IMR-90 (cell line): ENCODE measurements at regions not wholly inside any gene's neighbourhood (a gene's known extent, or its start where the extent isn't known, plus 50 kb on each side); places are given as distances from the start of the nearest gene placed in this dataset.

ENCODE experiments used
- ATAC-seq: fragments of 200-7000 bp; cut with Tn5 transposase; 2 replicates; pipeline ENCODE4 v1.9.1; 2020; ENCODE audit warnings: low read depth, mild to moderate bottlenecking, moderate library complexity
- BruUV-seq: library from RNA; stranded (reverse); fragments of 400-500 nt; replicated peaks from 2 replicates; lab custom pipeline; 2021; lab: Mats Ljungman, UMichigan
- CTCF ChIA-PET: fragments of 300-600 bp; formaldehyde crosslinking; extraction: SDS; loops from one replicate; lab custom pipeline; 2021; ENCODE audit warnings: antibody characterized with exemption; lab: Yijun Ruan, JAX
- POLR2A ChIA-PET: fragments of 300-600 bp; sonication (Branson Sonifier 250); formaldehyde crosslinking; loops from one replicate; lab custom pipeline; 2022; ENCODE audit warnings: antibody characterized with exemption; ENCODE audit not compliant: unreplicated experiment; lab: Charles Lee
- DNase-seq: peaks from one replicate; pipeline ENCODE4 v3.0.0; 2013
- H2AFZ ChIP-seq: replicated peaks from 2 replicates; pipeline ENCODE3; 2013; ENCODE audit warnings: low read length, mild to moderate bottlenecking; ENCODE audit not compliant: poor library complexity
- H2AK5ac ChIP-seq: 2 replicates; pipeline ENCODE4 v1.6.1; 2013; ENCODE audit warnings: low read depth, low read length, inconsistent platforms
- H2AK9ac ChIP-seq: replicated peaks from 2 replicates; pipeline ENCODE3; 2013; ENCODE audit warnings: mild to moderate bottlenecking, low read depth, low read length, moderate library complexity; ENCODE audit not compliant: poor library complexity
- H2BK120ac ChIP-seq: 2 replicates; pipeline ENCODE4 v1.6.1; 2013; ENCODE audit warnings: low read depth, low read length, inconsistent platforms
- H2BK15ac ChIP-seq: 3 replicates; pipeline ENCODE4 v1.6.1; 2013; ENCODE audit warnings: low read depth, low read length, inconsistent platforms
- H2BK20ac ChIP-seq: 2 replicates; pipeline ENCODE4 v1.6.1; 2013; ENCODE audit warnings: low read depth, mild to moderate bottlenecking, inconsistent platforms, low read length, moderate library complexity
- H2BK5ac ChIP-seq: 2 replicates; pipeline ENCODE4 v1.6.1; 2013; ENCODE audit warnings: mild to moderate bottlenecking, low read depth, low read length, inconsistent platforms; ENCODE audit not compliant: poor library complexity, severe bottlenecking
- H3K14ac ChIP-seq: replicated peaks from 2 replicates; pipeline ENCODE4 v1.6.1; 2013; ENCODE audit warnings: low read depth, low read length, inconsistent platforms
- H3K18ac ChIP-seq: 2 replicates; pipeline ENCODE4 v1.6.1; 2013; ENCODE audit warnings: low read depth, low read length, control low read depth
- H3K23ac ChIP-seq: 2 replicates; pipeline ENCODE4 v1.6.1; 2013; ENCODE audit warnings: low read depth, low read length, inconsistent platforms
- H3K27ac ChIP-seq: 2 replicates; pipeline ENCODE4 v1.5.1; 2013; ENCODE audit warnings: mild to moderate bottlenecking, control low read depth, low read length; ENCODE audit not compliant: insufficient read depth
- H3K27me3 ChIP-seq: 2 replicates; pipeline ENCODE4 v1.6.1; 2013; ENCODE audit warnings: low read length; ENCODE audit not compliant: control insufficient read depth, insufficient read depth
- H3K36me3 ChIP-seq: 2 replicates; pipeline ENCODE4 v1.6.1; 2013; ENCODE audit warnings: low read length, mixed read lengths; ENCODE audit not compliant: control insufficient read depth, insufficient read depth
- H3K4ac ChIP-seq: 2 replicates; pipeline ENCODE4 v1.6.1; 2013; ENCODE audit warnings: low read depth, low read length, inconsistent platforms
- H3K4me1 ChIP-seq: 2 replicates; pipeline ENCODE4 v1.6.1; 2013; ENCODE audit warnings: low read length, mixed read lengths; ENCODE audit not compliant: control insufficient read depth, insufficient read depth
- H3K4me2 ChIP-seq: 2 replicates; pipeline ENCODE4 v1.6.1; 2013; ENCODE audit warnings: low read depth, mild to moderate bottlenecking, control low read depth, low read length, moderate library complexity
- H3K4me3 ChIP-seq: 2 replicates; pipeline ENCODE4 v1.5.1; 2013; ENCODE audit warnings: low read depth, mild to moderate bottlenecking, control low read depth, low read length, moderate library complexity; ENCODE audit not compliant: insufficient read depth
- H3K56ac ChIP-seq: 2 replicates; pipeline ENCODE4 v1.6.1; 2013; ENCODE audit warnings: low read length, inconsistent platforms; ENCODE audit not compliant: insufficient read depth; ENCODE audit errors: extremely low read depth
- H3K79me1 ChIP-seq, 2 experiments: 2 replicates each; pipeline ENCODE4 v1.6.1; 2013; ENCODE audit warnings: low read length in 2 of 2, inconsistent platforms in 1 of 2, low read depth in 1 of 2
- H3K9ac ChIP-seq: 2 replicates; pipeline ENCODE4 v1.6.1; 2013; ENCODE audit warnings: low read depth, low read length, control low read depth
- H3K9me1 ChIP-seq: 2 replicates; pipeline ENCODE4 v1.6.1; 2013; ENCODE audit warnings: low read length, inconsistent platforms; ENCODE audit not compliant: insufficient read depth
- H3K9me3 ChIP-seq: 2 replicates; pipeline ENCODE4 v1.6.1; 2013; ENCODE audit warnings: low read length; ENCODE audit not compliant: control insufficient read depth, insufficient read depth
- H4K20me1 ChIP-seq: 2 replicates; pipeline ENCODE4 v1.6.1; 2013; ENCODE audit warnings: low read length, inconsistent platforms; ENCODE audit not compliant: insufficient read depth
- H4K5ac ChIP-seq: 2 replicates; pipeline ENCODE4 v1.6.1; 2013; ENCODE audit warnings: mild to moderate bottlenecking, low read depth, low read length, control low read depth
- H4K8ac ChIP-seq, 2 experiments: 2 replicates each; pipeline ENCODE4 v1.6.1; 2013; ENCODE audit warnings: low read depth in 2 of 2, low read length in 2 of 2, control low read depth in 1 of 2, inconsistent platforms in 1 of 2
- H4K91ac ChIP-seq: 2 replicates; pipeline ENCODE4 v1.6.1; 2013; ENCODE audit warnings: low read depth, low read length, inconsistent platforms; ENCODE audit not compliant: insufficient read depth
- BHLHE40 ChIP-seq: fragments of 150-350 bp; IDR thresholded peaks from 2 replicates; pipeline ENCODE4 v1.6.1; 2016; ENCODE audit warnings: mild to moderate bottlenecking, low read depth, low read length
- CHD1 ChIP-seq: IDR thresholded peaks from 2 replicates; pipeline ENCODE4 v1.6.1; 2012; ENCODE audit warnings: low read depth, low read length, improper control_type of control experiment
- FOS ChIP-seq: fragments of 150-350 bp; IDR thresholded peaks from 2 replicates; pipeline ENCODE4 v1.6.1; 2016; ENCODE audit warnings: low read depth, low read length
- MAFK ChIP-seq: IDR thresholded peaks from 2 replicates; pipeline ENCODE4 v1.6.1; 2012; ENCODE audit warnings: low read depth, low read length, improper control_type of control experiment
- MAZ ChIP-seq: IDR thresholded peaks from 2 replicates; pipeline ENCODE4 v1.6.1; 2012; ENCODE audit warnings: low read depth, mild to moderate bottlenecking, low read length, improper control_type of control experiment, moderate library complexity, borderline replicate concordance
- MXI1 ChIP-seq: IDR thresholded peaks from 2 replicates; pipeline ENCODE4 v1.6.1; 2012; ENCODE audit warnings: low read depth, mild to moderate bottlenecking, low read length, moderate library complexity, borderline replicate concordance
- NFE2L2 ChIP-seq: fragments of 150-350 bp; IDR thresholded peaks from 2 replicates; pipeline ENCODE4 v1.6.1; 2016; ENCODE audit warnings: low read depth, mild to moderate bottlenecking, low read length
- POLR2A ChIP-seq: IDR thresholded peaks from 2 replicates; pipeline ENCODE4 v1.6.1; 2012; ENCODE audit warnings: mild to moderate bottlenecking, low read depth, low read length
- RAD21 ChIP-seq: IDR thresholded peaks from 2 replicates; pipeline ENCODE4 v1.6.1; 2012; ENCODE audit warnings: low read length, improper control_type of control experiment
- RCOR1 ChIP-seq: IDR thresholded peaks from 2 replicates; pipeline ENCODE4 v1.6.1; 2012; ENCODE audit warnings: mild to moderate bottlenecking, low read length, improper control_type of control experiment; ENCODE audit not compliant: insufficient replicate concordance
- RFX5 ChIP-seq: IDR thresholded peaks from 2 replicates; pipeline ENCODE4 v1.8.0; 2012; ENCODE audit warnings: low read depth, mild to moderate bottlenecking, low read length, moderate library complexity
- WGBS, 2 experiments: methylation state at CpG; one replicate each; pipeline versions ENCODE4 v1.1.5 to v1.1.7; 2013; ENCODE audit warnings: missing lambda C conversion rate in 2 of 2; ENCODE audit not compliant: insufficient read length in 1 of 2; ENCODE audit errors: extremely low coverage in 2 of 2; 5-methylcytosine and 5-hydroxymethylcytosine counted together
- dilution Hi-C: fragments of 300-500 bp; cut with HindIII; formaldehyde crosslinking; loops from one replicate; pipeline ENCODE4 v1.14.3; 2018; ENCODE audit warnings: low sequenced_read_pairs; ENCODE audit not compliant: unreplicated experiment
- in situ Hi-C: fragments of 300-500 bp; cut with MboI; formaldehyde crosslinking; loops from 3 replicates; pipeline ENCODE4 v1.14.3; 2019; ENCODE audit warnings: low sequenced_read_pairs, inconsistent platforms, mixed read lengths
- intact Hi-C: fragments of 100-400 bp; cut with micrococcal nuclease; formaldehyde crosslinking; loops from 2 replicates; pipeline ENCODE4 v1.10.0; 2022
- TF ChIP-seq, protein P1 (sequence below): fragments of 150-350 bp; IDR thresholded peaks from 2 replicates; pipeline ENCODE4 v1.6.1; 2016; ENCODE audit warnings: low read depth, mild to moderate bottlenecking, low read length, moderate library complexity, borderline replicate concordance
- TF ChIP-seq, protein P2 (sequence below): conservative IDR thresholded peaks from 2 replicates; pipeline ENCODE4 v1.5.1; 2012; ENCODE audit warnings: mild to moderate bottlenecking, low read depth, low read length, improper control_type of control experiment
- TF ChIP-seq, protein P3 (sequence below): fragments of 150-350 bp; IDR thresholded peaks from 2 replicates; pipeline ENCODE4 v1.6.1; 2017; ENCODE audit warnings: mild to moderate bottlenecking, antibody characterized with exemption, low read length, low read depth

DNA sequence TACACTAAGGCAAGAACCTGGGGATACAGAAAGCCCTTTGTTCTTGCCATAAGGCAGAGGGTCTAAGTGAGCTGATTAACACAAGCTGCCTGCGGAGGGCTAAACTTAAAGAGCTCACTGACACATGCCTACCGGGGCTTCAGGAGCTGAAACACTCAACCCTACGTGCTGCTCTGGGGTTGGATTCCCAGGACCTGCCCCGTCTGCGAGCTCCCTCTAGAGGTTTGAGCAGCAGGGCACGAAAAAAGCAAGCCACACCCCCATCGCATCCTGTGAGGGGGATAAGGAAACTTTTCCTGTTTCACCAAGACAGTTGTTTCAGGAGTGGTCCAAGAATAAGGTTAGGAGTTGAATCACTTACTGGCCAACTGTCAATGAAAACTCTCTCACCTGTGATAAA lies 562.1 kb downstream of the TMX3 start:
- Histone ChIP-seq H2BK20ac (no peak overlapping the region), H2BK120ac (no peak overlapping the region), H4K20me1 (no peaks in the 10 kb centered on the region), H3K9me3 (no peaks in the 10 kb centered on the region), H2AK9ac (no peak overlapping the region), H2BK15ac (no peak overlapping the region), H3K9ac (no peak overlapping the region), H2BK5ac (no peak overlapping the region), H3K4me1 (no peaks in the 10 kb centered on the region; the same call in 1 of the 2 replicates), H3K14ac (no peak overlapping the region), H2AK5ac (no peak overlapping the region), H4K8ac (no peak overlapping the region), H3K36me3 (no peaks in the 10 kb centered on the region), H3K27me3 (no peaks in the 10 kb centered on the region), H4K5ac (no peak overlapping the region), H3K4me2 (no peak overlapping the region), H4K91ac (no peak overlapping the region), H3K23ac (no peak overlapping the region), H3K56ac (no peak overlapping the region), H3K27ac (no peak overlapping the region), H3K4me3 (no peak overlapping the region), H3K18ac (no peak overlapping the region), H3K9me1 (no peaks in the 10 kb centered on the region), H3K4ac (no peak overlapping the region), H3K79me1 (no peaks in the 10 kb centered on the region), H2AFZ (no peak overlapping the region)
- POLR2A ChIA-PET = no interaction called here
- in situ Hi-C loops = no loop called here
- intact Hi-C loops = no loop called here
- no TSS peak for BruUV-seq
- no peak for TF ChIP-seq RCOR1
- no peak for TF ChIP-seq FOS
- no peak for TF ChIP-seq POLR2A
- TF ChIP-seq MAFK = no peak
- TF ChIP-seq, protein P1, sequence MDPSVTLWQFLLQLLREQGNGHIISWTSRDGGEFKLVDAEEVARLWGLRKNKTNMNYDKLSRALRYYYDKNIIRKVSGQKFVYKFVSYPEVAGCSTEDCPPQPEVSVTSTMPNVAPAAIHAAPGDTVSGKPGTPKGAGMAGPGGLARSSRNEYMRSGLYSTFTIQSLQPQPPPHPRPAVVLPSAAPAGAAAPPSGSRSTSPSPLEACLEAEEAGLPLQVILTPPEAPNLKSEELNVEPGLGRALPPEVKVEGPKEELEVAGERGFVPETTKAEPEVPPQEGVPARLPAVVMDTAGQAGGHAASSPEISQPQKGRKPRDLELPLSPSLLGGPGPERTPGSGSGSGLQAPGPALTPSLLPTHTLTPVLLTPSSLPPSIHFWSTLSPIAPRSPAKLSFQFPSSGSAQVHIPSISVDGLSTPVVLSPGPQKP = no peak
- no peak for TF ChIP-seq MXI1
- TF ChIP-seq, protein P2, sequence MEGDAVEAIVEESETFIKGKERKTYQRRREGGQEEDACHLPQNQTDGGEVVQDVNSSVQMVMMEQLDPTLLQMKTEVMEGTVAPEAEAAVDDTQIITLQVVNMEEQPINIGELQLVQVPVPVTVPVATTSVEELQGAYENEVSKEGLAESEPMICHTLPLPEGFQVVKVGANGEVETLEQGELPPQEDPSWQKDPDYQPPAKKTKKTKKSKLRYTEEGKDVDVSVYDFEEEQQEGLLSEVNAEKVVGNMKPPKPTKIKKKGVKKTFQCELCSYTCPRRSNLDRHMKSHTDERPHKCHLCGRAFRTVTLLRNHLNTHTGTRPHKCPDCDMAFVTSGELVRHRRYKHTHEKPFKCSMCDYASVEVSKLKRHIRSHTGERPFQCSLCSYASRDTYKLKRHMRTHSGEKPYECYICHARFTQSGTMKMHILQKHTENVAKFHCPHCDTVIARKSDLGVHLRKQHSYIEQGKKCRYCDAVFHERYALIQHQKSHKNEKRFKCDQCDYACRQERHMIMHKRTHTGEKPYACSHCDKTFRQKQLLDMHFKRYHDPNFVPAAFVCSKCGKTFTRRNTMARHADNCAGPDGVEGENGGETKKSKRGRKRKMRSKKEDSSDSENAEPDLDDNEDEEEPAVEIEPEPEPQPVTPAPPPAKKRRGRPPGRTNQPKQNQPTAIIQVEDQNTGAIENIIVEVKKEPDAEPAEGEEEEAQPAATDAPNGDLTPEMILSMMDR = no peak
- no peak for TF ChIP-seq RAD21
- no peak for TF ChIP-seq BHLHE40
- no peak for TF ChIP-seq RFX5
- no peak for TF ChIP-seq NFE2L2
- no peak for TF ChIP-seq CHD1
- TF ChIP-seq, protein P3, sequence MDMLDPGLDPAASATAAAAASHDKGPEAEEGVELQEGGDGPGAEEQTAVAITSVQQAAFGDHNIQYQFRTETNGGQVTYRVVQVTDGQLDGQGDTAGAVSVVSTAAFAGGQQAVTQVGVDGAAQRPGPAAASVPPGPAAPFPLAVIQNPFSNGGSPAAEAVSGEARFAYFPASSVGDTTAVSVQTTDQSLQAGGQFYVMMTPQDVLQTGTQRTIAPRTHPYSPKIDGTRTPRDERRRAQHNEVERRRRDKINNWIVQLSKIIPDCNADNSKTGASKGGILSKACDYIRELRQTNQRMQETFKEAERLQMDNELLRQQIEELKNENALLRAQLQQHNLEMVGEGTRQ = no peak
- TF ChIP-seq MAZ = no peak
- WGBS, 2 experiments = 80% methylated on average over 2 of the region's 7 CpGs; no CpG with 5 or more reads in 1 of the 2 experiments
- CTCF ChIA-PET = no interaction called here
- ATAC-seq (no peak), DNase-seq (no peak)
- dilution Hi-C loops = no loop called here
